ENCODE measurements at regions not wholly inside any gene's neighbourhood (a gene's known extent, or its start where the extent isn't known, plus 50 kb on each side); places are given as distances from the start of the nearest gene placed in this dataset.

- ATAC-seq (ENCODE audit: low read depth): no peak
- Histone ChIP-seq H2AK5ac (ENCODE audit: low read depth, low read length) (no peak overlapping the region), H2BK5ac (ENCODE audit: low read depth, low read length, poor library complexity, severe bottlenecking) (no peak overlapping the region), H4K5ac (ENCODE audit: low read depth, low read length) (no peak overlapping the region), H3K4me1 (ENCODE audit: control insufficient read depth, insufficient read depth, low read length) (no peaks in the 10 kb centered on the region), H2BK120ac (ENCODE audit: low read depth, low read length) (no peak overlapping the region), H3K27me3 (ENCODE audit: control insufficient read depth, insufficient read depth, low read length) (no peaks in the 10 kb centered on the region), H3K56ac (ENCODE audit: extremely low read depth, insufficient read depth, low read length) (no peak overlapping the region), H3K4ac (ENCODE audit: low read depth, low read length) (no peak overlapping the region), H3K36me3 (ENCODE audit: control insufficient read depth, insufficient read depth, low read length) (no peaks in the 10 kb centered on the region), H2BK15ac (ENCODE audit: low read depth, low read length) (no peak overlapping the region), H3K9me1 (ENCODE audit: insufficient read depth, low read length) (no peaks in the 10 kb centered on the region), H3K79me1 (ENCODE audit: low read depth in 1 of 2, low read length in 2 of 2) (no peaks in the 10 kb centered on the region), H2AFZ (replicated peaks; ENCODE audit: low read length, poor library complexity) (no peak overlapping the region), H4K8ac (ENCODE audit: low read depth in 2 of 2, low read length in 2 of 2) (no peak overlapping the region), H3K23ac (ENCODE audit: low read depth, low read length) (no peak overlapping the region), H3K18ac (ENCODE audit: low read depth, low read length) (no peak overlapping the region), H4K20me1 (ENCODE audit: insufficient read depth, low read length) (no peaks in the 10 kb centered on the region), H3K4me2 (ENCODE audit: low read depth, low read length) (no peak overlapping the region), H3K9me3 (ENCODE audit: control insufficient read depth, insufficient read depth, low read length) (no peaks in the 10 kb centered on the region), H2BK20ac (ENCODE audit: low read depth, low read length) (no peak overlapping the region), H2AK9ac (replicated peaks; ENCODE audit: low read depth, low read length, poor library complexity) (no peak overlapping the region), H3K14ac (replicated peaks; ENCODE audit: low read depth, low read length) (no peak overlapping the region), H3K9ac (ENCODE audit: low read depth, low read length) (no peak overlapping the region), H3K27ac (ENCODE audit: insufficient read depth, low read length) (no peak overlapping the region), H3K4me3 (ENCODE audit: insufficient read depth, low read depth, low read length) (no peak overlapping the region), H4K91ac (ENCODE audit: insufficient read depth, low read depth, low read length) (no peak overlapping the region)
- 100% methylated on average over 1 of the region's 1 CpG; no CpG with 5 or more reads in 1 of the 2 experiments for WGBS, 2 experiments (ENCODE audit: extremely low coverage in 2 of 2, insufficient read length in 1 of 2)
- DNase-seq: no peak
- dilution Hi-C loops (cut with HindIII; ENCODE audit: low sequenced_read_pairs, unreplicated experiment) (no loop called here), in situ Hi-C loops (cut with MboI; ENCODE audit: low sequenced_read_pairs) (no loop called here), intact Hi-C loops (cut with micrococcal nuclease) (no loop called here)
- ChIA-PET POLR2A (ENCODE audit: unreplicated experiment) (no interaction called here), CTCF (no interaction called here)
- TF ChIP-seq POLR2A (IDR thresholded peaks at IDR 0.05; ENCODE audit: low read depth, low read length) (no peak), RAD21 (IDR thresholded peaks at IDR 0.05; ENCODE audit: low read length) (no peak), SMC3 (IDR thresholded peaks at IDR 0.05; ENCODE audit: low read depth, low read length) (no peak), RFX5 (IDR thresholded peaks at IDR 0.05; ENCODE audit: low read depth, low read length) (no peak), MXI1 (IDR thresholded peaks at IDR 0.05; ENCODE audit: borderline replicate concordance, low read depth, low read length) (no peak), ELK1 (IDR thresholded peaks at IDR 0.05; ENCODE audit: borderline replicate concordance, low read depth, low read length) (no peak)
- BruUV-seq (replicated peaks): no TSS peak
Observed at GRCh38 chr2:19106376-19106775, 252.0 kb downstream of the OSR1 start.

All from IMR-90 (cell line).